Esophagus squamous epithelium (tissue), 5 donors: ENCODE measurements at regions not wholly inside any gene's neighbourhood (a gene's known extent, or its start where the extent isn't known, plus 50 kb on each side); places are given as distances from the start of the nearest gene placed in this dataset.

Source experiments
- DNase-seq: peaks from one replicate; lab custom pipeline; 2025; lab: John Stamatoyannopoulos, UW
- H3K27ac ChIP-seq, 4 donors: fragments of 200-600 bp; sonication (generic); one replicate each; pipeline ENCODE4 v1.5.1; 2016 to 2019; ENCODE audit warnings: mild to moderate bottlenecking in 1 of 4
- H3K27me3 ChIP-seq, 4 donors: fragments of 200-600 bp; sonication (generic); 1 replicate in 3 of 4; 2 replicates in 1 of 4; pipeline versions ENCODE4 v1.5.1 to v1.6.0; 2017 to 2021; ENCODE audit warnings: antibody characterized with exemption in 1 of 4
- H3K36me3 ChIP-seq, 3 donors: fragments of 200-600 bp; sonication (generic); one replicate each; pipeline ENCODE4 v1.5.1; 2016 to 2019
- H3K4me1 ChIP-seq, 3 donors: fragments of 200-600 bp; sonication (generic); one replicate each; pipeline ENCODE4 v1.5.1; 2017 to 2019
- H3K4me3 ChIP-seq, 4 donors: fragments of 200-600 bp; sonication (generic); 1 replicate in 3 of 4; 2 replicates in 1 of 4; pipeline ENCODE4 v1.5.1; 2016 to 2019; ENCODE audit warnings: mild to moderate bottlenecking in 2 of 4, moderate library complexity in 1 of 4
- H3K9me3 ChIP-seq, 3 donors: fragments of 200-600 bp; sonication (generic); one replicate each; pipeline ENCODE4 v1.5.1; 2016 to 2019
- CTCF ChIP-seq, 6 experiments: fragments of 450-650 bp in 4 of 6; fragments of 200-600 bp in 2 of 6; sonication (generic) in 2 of 6; IDR thresholded peaks; one replicate each; pipeline ENCODE4 v1.5.1; 2016 to 2019; ENCODE audit warnings: antibody characterized with exemption in 6 of 6, mild to moderate bottlenecking in 4 of 6, moderate library complexity in 4 of 6
- POLR2A ChIP-seq, 4 donors: fragments of 450-650 bp; IDR thresholded peaks; one replicate each; pipeline ENCODE4 v1.6.1; 2017; ENCODE audit warnings: antibody characterized with exemption in 4 of 4, mild to moderate bottlenecking in 4 of 4, moderate library complexity in 3 of 4
- WGBS, 2 donors: methylation state at CpG; one replicate each; pipeline ENCODE4 v1.1.5; 2018; 5-methylcytosine and 5-hydroxymethylcytosine counted together
- intact Hi-C: fragments of 100-400 bp; cut with DNase I; formaldehyde crosslinking; loops from one replicate; pipeline ENCODE4 v1.15.0; 2022
- donor health status: DM: yes; HTN: yes; CAD: no.

GRCh38 chr5:162512935-162513565 lies 445.5 kb downstream of the GABRG2 start:
- no peak for TF ChIP-seq POLR2A (IDR thresholded peaks at IDR 0.05)
- no peak for DNase-seq
- Histone ChIP-seq H3K4me3 (no peak overlapping the region), H3K27me3 (no peaks in the 10 kb centered on the region), H3K27ac (no peak overlapping the region), H3K36me3 (no peaks in the 10 kb centered on the region), H3K9me3 (no peaks in the 10 kb centered on the region), H3K4me1 (no peaks in the 10 kb centered on the region)
- intact Hi-C loops: no loop called here
- 66 to 70% methylated on average over 3 of the region's 3 CpGs for WGBS, 2 donors

- no peaks in the 10 kb centered on the region for H3K36me3 ChIP-seq
- H3K27me3 ChIP-seq: no peaks in the 10 kb centered on the region
- H3K9me3 ChIP-seq: no peaks in the 10 kb centered on the region
- H3K4me3 ChIP-seq: no peak overlapping the region
- intact Hi-C loops: no loop called here
- TF ChIP-seq CTCF (IDR thresholded peaks at IDR 0.05) (no peak), POLR2A (IDR thresholded peaks at IDR 0.05) (no peak)
- no peak overlapping the region for H3K27ac ChIP-seq
- no peaks in the 10 kb centered on the region for H3K4me1 ChIP-seq
- no peak for DNase-seq
- WGBS, 2 donors: 64 to 85% methylated on average over 2 of the region's 2 CpGs
Observed at GRCh38 chr5:162514116-162514515, 446.5 kb downstream of the GABRG2 start.

GRCh38 chr5:162520878-162521277 lies 453.3 kb downstream of the GABRG2 start:
- 71 to 75% methylated on average over 1 of the region's 1 CpG for WGBS, 2 donors
- DNase-seq: no peak
- Histone ChIP-seq H3K4me1 (no peaks in the 10 kb centered on the region), H3K9me3 (peaks cover 0 to 9% (median 5%) of the 10 kb centered on the region in 3 donors), H3K36me3 (no peaks in the 10 kb centered on the region), H3K27ac (no peak overlapping the region), H3K27me3 (no peaks in the 10 kb centered on the region), H3K4me3 (no peak overlapping the region)
- intact Hi-C loops: no loop called here
- TF ChIP-seq CTCF (IDR thresholded peaks at IDR 0.05) (no peak), POLR2A (IDR thresholded peaks at IDR 0.05) (no peak)

DNA sequence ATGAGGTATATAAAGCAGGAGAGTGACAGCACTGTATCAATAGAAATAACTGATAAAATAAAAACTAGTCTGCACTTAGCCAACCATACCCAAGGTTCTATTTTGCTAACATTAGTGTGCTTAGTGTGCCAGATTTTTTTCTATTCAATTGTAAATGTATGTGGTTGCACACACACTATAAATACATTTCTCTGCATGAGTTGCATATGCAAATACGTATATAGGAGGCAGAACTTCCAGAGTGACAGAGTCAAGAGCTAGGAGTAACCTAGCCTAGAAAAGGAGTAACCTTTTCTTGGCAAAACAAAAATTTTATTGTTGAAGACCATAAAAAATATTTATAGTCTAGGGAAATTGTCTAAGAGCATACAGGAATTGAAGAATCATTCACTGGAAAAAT lies 461.6 kb downstream of the GABRG2 start:
- Histone ChIP-seq H3K4me1 (no peaks in the 10 kb centered on the region), H3K27me3 (no peaks in the 10 kb centered on the region), H3K9me3 (peaks cover 0 to 9% (median 5%) of the 10 kb centered on the region in 3 donors), H3K27ac (no peak overlapping the region), H3K4me3 (no peak overlapping the region), H3K36me3 (no peaks in the 10 kb centered on the region)
- intact Hi-C loops: no loop called here
- no peak for TF ChIP-seq POLR2A (IDR thresholded peaks at IDR 0.05)
- no peak for TF ChIP-seq CTCF (IDR thresholded peaks at IDR 0.05)
- no peak for DNase-seq
- 45 to 53% methylated on average over 1 of the region's 1 CpG for WGBS, 2 donors

- 79 to 87% methylated on average over 2 of the region's 2 CpGs for WGBS, 2 donors
- no peak for TF ChIP-seq POLR2A (IDR thresholded peaks at IDR 0.05)
- Histone ChIP-seq H3K36me3 (no peaks in the 10 kb centered on the region), H3K4me3 (no peak overlapping the region), H3K4me1 (no peaks in the 10 kb centered on the region), H3K9me3 (peaks cover 0 to 7% (median 5%) of the 10 kb centered on the region in 3 donors), H3K27ac (no peak overlapping the region), H3K27me3 (no peaks in the 10 kb centered on the region)
- no peak for DNase-seq
- intact Hi-C loops: no loop called here
Observed at GRCh38 chr5:162529886-162530285, 462.3 kb downstream of the GABRG2 start.

DNA sequence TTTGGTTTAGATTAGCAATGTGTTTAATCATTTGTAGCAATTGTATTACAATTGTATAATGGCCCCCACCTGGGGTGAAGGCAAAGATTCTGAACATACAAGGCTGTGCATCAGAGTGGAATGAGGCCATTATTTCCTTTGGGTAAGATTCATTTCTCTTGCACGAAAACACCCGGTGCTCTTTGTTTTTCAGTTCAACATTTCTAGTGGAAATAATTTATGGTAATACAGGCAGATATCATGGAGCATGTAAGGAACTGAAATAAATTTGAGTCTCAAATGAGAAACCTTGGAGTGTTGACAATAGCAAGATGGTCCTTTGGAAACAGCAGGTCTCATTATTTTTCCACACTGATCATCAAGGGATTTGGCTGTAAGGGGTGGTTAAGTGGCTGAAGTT lies 475.9 kb downstream of the GABRG2 start:
- intact Hi-C loops: no loop called here
- DNase-seq: no peak
- TF ChIP-seq CTCF (IDR thresholded peaks at IDR 0.05): no peak
- TF ChIP-seq POLR2A (IDR thresholded peaks at IDR 0.05): no peak
- Histone ChIP-seq H3K4me3 (no peak overlapping the region), H3K36me3 (no peaks in the 10 kb centered on the region), H3K9me3 (peaks cover 0 to 2% (median 0%) of the 10 kb centered on the region in 3 donors), H3K27ac (no peak overlapping the region), H3K4me1 (no peaks in the 10 kb centered on the region), H3K27me3 (no peaks in the 10 kb centered on the region)
- 71 to 91% methylated on average over 2 of the region's 2 CpGs for WGBS, 2 donors
